ENCODE measurements at regions not wholly inside any gene's neighbourhood (a gene's known extent, or its start where the extent isn't known, plus 50 kb on each side); places are given as distances from the start of the nearest gene placed in this dataset.

DNA sequence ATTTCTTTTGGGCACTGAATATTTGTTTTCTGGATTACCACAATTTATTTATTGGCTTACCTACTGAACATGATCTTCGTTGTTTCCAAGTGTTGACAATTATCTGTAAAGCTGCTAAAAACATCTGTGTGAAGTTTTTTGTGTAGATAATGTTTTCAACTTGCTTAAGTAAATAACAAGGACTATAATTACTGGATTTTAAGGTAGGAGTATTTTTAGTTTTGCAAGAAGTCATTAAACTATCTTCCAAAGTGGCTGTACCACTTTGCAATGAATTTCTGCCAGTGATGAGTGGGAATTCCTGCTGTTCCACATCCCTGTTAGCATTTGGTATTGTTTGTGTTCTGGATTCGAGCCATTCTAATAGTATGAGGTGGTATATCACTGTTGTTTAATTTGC lies 702.2 kb downstream of the MECOM start:
- Histone ChIP-seq H3K4me1 (ENCODE audit: insufficient read depth) (no peaks in the 10 kb centered on the region), H3K9me3 (ENCODE audit: low read depth) (no peaks in the 10 kb centered on the region), H3K4me3 (no peak overlapping the region), H3K27ac (no peak overlapping the region), H4K20me1 (ENCODE audit: insufficient read depth, poor library complexity, severe bottlenecking) (no peaks in the 10 kb centered on the region), H3K36me3 (replicated peaks; ENCODE audit: insufficient read depth, low read depth) (no peaks in the 10 kb centered on the region), H3K9me2 (replicated peaks; ENCODE audit: insufficient read depth) (no peaks in the 10 kb centered on the region), H2AFZ (no peak overlapping the region), H3K79me2 (no peaks in the 10 kb centered on the region), H3K27me3 (no peaks in the 10 kb centered on the region), H3K4me2 (no peak overlapping the region)
- 68% methylated on average over 2 of the region's 2 CpGs for WGBS (ENCODE audit: low lambda C conversion rate, missing lambda C conversion rate)
- TF ChIP-seq EZH2 (IDR thresholded peaks at IDR 0.05; ENCODE audit: borderline replicate concordance) (no peak), EZH2phosphoT487 (IDR thresholded peaks at IDR 0.05; ENCODE audit: low read depth, severe bottlenecking, unreplicated experiment) (no peak)
- TF ChIP-seq, protein P1, sequence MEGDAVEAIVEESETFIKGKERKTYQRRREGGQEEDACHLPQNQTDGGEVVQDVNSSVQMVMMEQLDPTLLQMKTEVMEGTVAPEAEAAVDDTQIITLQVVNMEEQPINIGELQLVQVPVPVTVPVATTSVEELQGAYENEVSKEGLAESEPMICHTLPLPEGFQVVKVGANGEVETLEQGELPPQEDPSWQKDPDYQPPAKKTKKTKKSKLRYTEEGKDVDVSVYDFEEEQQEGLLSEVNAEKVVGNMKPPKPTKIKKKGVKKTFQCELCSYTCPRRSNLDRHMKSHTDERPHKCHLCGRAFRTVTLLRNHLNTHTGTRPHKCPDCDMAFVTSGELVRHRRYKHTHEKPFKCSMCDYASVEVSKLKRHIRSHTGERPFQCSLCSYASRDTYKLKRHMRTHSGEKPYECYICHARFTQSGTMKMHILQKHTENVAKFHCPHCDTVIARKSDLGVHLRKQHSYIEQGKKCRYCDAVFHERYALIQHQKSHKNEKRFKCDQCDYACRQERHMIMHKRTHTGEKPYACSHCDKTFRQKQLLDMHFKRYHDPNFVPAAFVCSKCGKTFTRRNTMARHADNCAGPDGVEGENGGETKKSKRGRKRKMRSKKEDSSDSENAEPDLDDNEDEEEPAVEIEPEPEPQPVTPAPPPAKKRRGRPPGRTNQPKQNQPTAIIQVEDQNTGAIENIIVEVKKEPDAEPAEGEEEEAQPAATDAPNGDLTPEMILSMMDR (IDR thresholded peaks at IDR 0.05; ENCODE audit: poor library complexity): no peak
- no peak for DNase-seq (ENCODE audit: low spot score)

DNA sequence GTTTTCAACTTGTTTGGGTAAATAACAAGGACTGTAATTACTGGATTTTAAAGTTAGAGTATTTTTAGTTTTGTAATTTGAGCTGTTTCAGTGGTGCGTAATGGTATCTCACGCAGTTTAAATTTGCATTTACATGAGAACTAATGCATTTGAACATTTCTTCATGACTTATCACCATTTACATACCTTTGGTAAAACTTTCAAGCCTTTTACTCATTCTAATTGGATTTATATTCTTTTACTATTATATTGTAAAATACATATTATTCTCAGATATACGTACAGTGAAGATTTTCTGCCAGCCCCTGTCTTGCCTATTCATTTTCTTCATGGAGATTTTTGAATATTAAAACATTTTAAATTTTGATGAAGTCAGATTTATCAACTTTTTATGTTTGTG lies 703.8 kb downstream of the MECOM start:
- WGBS (ENCODE audit: low lambda C conversion rate, missing lambda C conversion rate): 96% methylated on average over 3 of the region's 3 CpGs
- Histone ChIP-seq H3K4me3 (no peak overlapping the region), H4K20me1 (ENCODE audit: insufficient read depth, poor library complexity, severe bottlenecking) (no peaks in the 10 kb centered on the region), H3K36me3 (replicated peaks; ENCODE audit: insufficient read depth, low read depth) (no peaks in the 10 kb centered on the region), H3K9me3 (ENCODE audit: low read depth) (no peaks in the 10 kb centered on the region), H3K9me2 (replicated peaks; ENCODE audit: insufficient read depth) (no peaks in the 10 kb centered on the region), H3K27me3 (no peaks in the 10 kb centered on the region), H2AFZ (no peak overlapping the region), H3K27ac (no peak overlapping the region), H3K4me2 (no peak overlapping the region), H3K79me2 (no peaks in the 10 kb centered on the region), H3K4me1 (ENCODE audit: insufficient read depth) (no peaks in the 10 kb centered on the region)
- DNase-seq (ENCODE audit: low spot score): no peak
- no peak for TF ChIP-seq EZH2phosphoT487 (IDR thresholded peaks at IDR 0.05; ENCODE audit: low read depth, severe bottlenecking, unreplicated experiment)
- TF ChIP-seq EZH2 (IDR thresholded peaks at IDR 0.05; ENCODE audit: borderline replicate concordance): no peak
- TF ChIP-seq, protein P1 (IDR thresholded peaks at IDR 0.05; ENCODE audit: poor library complexity): no peak

DNA sequence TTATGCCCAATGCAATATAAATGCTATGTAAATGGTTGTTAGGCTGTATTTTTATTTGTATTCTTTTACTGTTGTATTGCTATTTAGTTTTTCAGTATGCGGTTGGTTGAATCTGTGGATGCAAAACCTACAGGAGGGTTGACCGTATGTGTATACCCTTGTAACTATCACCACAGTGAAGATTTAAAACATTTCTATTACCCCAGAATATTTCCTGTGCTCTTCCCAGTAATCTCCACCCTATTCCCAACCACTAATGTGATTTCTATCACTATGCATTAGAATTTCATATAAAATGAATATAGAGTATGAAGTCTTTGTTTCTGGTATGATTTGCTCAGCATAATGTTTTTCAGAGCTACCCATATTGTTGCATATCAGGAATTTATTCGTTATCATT lies 705.0 kb downstream of the MECOM start:
- Histone ChIP-seq H2AFZ (no peak overlapping the region), H3K79me2 (no peaks in the 10 kb centered on the region), H3K4me2 (no peak overlapping the region), H4K20me1 (ENCODE audit: insufficient read depth, poor library complexity, severe bottlenecking) (no peaks in the 10 kb centered on the region), H3K9me2 (replicated peaks; ENCODE audit: insufficient read depth) (no peaks in the 10 kb centered on the region), H3K27me3 (no peaks in the 10 kb centered on the region), H3K27ac (no peak overlapping the region), H3K4me3 (no peak overlapping the region), H3K36me3 (replicated peaks; ENCODE audit: insufficient read depth, low read depth) (no peaks in the 10 kb centered on the region), H3K4me1 (ENCODE audit: insufficient read depth) (no peaks in the 10 kb centered on the region), H3K9me3 (ENCODE audit: low read depth) (no peaks in the 10 kb centered on the region)
- 88% methylated on average over 3 of the region's 3 CpGs for WGBS (ENCODE audit: low lambda C conversion rate, missing lambda C conversion rate)
- DNase-seq (ENCODE audit: low spot score): no peak
- no peak for TF ChIP-seq EZH2phosphoT487 (IDR thresholded peaks at IDR 0.05; ENCODE audit: low read depth, severe bottlenecking, unreplicated experiment)
- TF ChIP-seq, protein P1 (IDR thresholded peaks at IDR 0.05; ENCODE audit: poor library complexity): no peak

DNA sequence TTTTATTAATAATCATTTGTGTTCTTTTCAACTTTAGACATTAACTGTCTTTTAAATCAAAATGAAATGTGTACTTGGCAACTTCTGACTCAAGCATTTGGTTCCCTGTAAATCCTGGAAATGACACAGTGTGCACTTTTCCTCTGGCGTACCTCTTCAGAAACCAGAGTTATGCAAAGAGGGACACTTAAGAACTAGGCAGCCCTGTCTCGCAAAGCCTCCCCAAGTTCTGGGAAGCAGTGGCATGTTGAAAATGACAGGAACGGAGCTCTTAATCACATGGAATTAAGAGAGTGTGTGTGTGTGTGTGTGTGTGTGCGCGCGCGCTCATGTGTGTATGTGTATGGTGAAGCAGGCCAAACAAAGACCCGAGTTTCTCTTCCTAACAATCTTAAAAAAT lies 707.4 kb downstream of the MECOM start:
- Histone ChIP-seq H3K9me3 (ENCODE audit: low read depth) (no peaks in the 10 kb centered on the region), H3K4me3 (no peak overlapping the region), H4K20me1 (ENCODE audit: insufficient read depth, poor library complexity, severe bottlenecking) (no peaks in the 10 kb centered on the region), H3K27ac (no peak overlapping the region), H3K4me1 (ENCODE audit: insufficient read depth) (peaks cover 3% of the 10 kb centered on the region), H3K79me2 (no peaks in the 10 kb centered on the region), H3K4me2 (peak overlapping the region; percentile 10), H3K9me2 (replicated peaks; ENCODE audit: insufficient read depth) (no peaks in the 10 kb centered on the region), H3K27me3 (no peaks in the 10 kb centered on the region), H2AFZ (no peak overlapping the region), H3K36me3 (replicated peaks; ENCODE audit: insufficient read depth, low read depth) (no peaks in the 10 kb centered on the region)
- no peak for TF ChIP-seq EZH2 (IDR thresholded peaks at IDR 0.05; ENCODE audit: borderline replicate concordance)
- TF ChIP-seq, protein P1 (IDR thresholded peaks at IDR 0.05; ENCODE audit: poor library complexity): no peak
- no peak for TF ChIP-seq EZH2phosphoT487 (IDR thresholded peaks at IDR 0.05; ENCODE audit: low read depth, severe bottlenecking, unreplicated experiment)
- WGBS (ENCODE audit: low lambda C conversion rate, missing lambda C conversion rate): 79% methylated on average over 8 of the region's 8 CpGs
- DNase-seq (ENCODE audit: low spot score): no peak
